Ishikawa (cell line): ENCODE measurements at regions not wholly inside any gene's neighbourhood (a gene's known extent, or its start where the extent isn't known, plus 50 kb on each side); places are given as distances from the start of the nearest gene placed in this dataset.

Experiments
- CREB1 ChIP-seq: IDR thresholded peaks from 2 replicates; pipeline ENCODE4 v1.6.1; 2012; ENCODE audit warnings: low read depth
- EP300 ChIP-seq: IDR thresholded peaks from 2 replicates; pipeline ENCODE4 v1.6.1; 2012; ENCODE audit warnings: borderline replicate concordance
- MAX ChIP-seq: IDR thresholded peaks from 2 replicates; pipeline ENCODE4 v1.6.1; 2012
- REST ChIP-seq: IDR thresholded peaks from 2 replicates; pipeline ENCODE4 v1.6.1; 2012; ENCODE audit warnings: low read depth, mild to moderate bottlenecking
- YY1 ChIP-seq: IDR thresholded peaks from 2 replicates; pipeline ENCODE4 v1.6.1; 2012; ENCODE audit warnings: low read depth
- ZBTB7A ChIP-seq: IDR thresholded peaks from 2 replicates; pipeline ENCODE4 v1.6.1; 2012; ENCODE audit warnings: low read depth

GRCh38 chr13:61078976-61079770, 336.5 kb downstream of the PCDH20 start:
- TF ChIP-seq EP300 (no peak), CREB1 (no peak), YY1 (no peak), ZBTB7A (no peak), MAX (no peak), REST (no peak)
